ENCODE measurements at regions not wholly inside any gene's neighbourhood (a gene's known extent, or its start where the extent isn't known, plus 50 kb on each side); places are given as distances from the start of the nearest gene placed in this dataset.

DNA sequence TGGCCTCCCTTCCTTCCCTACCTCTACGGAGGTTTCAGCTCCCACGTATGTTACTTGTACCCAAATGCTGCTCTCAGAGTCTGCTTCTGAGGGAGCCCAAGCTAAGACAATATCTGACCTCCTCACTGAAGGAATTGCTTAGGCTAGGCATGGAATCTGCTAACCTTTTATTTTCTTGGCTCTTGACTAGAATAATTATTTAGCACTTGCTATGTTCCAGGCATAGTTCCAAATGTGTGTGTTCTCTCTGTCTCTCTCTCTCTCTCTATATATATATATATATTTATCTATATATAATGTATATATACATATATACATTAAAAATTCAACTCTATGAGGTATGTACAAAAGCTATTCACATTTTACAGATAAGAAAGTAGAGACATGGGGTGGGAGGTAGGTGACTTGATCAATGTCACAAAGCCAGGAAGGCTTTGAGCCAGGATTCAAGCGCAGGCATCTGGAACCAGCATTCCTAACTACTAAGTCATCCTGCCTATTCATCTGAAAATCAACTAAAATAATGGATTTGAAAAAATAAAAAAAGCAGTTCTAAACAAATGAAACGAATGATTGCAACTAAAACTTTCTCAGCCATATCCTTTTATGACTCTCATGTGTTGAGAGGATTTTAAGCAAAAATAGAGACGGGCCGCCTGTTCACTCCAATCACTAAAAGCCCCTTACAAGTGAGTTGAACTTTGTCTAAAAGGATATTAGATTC lies 189.7 kb upstream of the JAG1 start:
- DNase-seq (ENCODE audit: low spot score) = no peak

DNA sequence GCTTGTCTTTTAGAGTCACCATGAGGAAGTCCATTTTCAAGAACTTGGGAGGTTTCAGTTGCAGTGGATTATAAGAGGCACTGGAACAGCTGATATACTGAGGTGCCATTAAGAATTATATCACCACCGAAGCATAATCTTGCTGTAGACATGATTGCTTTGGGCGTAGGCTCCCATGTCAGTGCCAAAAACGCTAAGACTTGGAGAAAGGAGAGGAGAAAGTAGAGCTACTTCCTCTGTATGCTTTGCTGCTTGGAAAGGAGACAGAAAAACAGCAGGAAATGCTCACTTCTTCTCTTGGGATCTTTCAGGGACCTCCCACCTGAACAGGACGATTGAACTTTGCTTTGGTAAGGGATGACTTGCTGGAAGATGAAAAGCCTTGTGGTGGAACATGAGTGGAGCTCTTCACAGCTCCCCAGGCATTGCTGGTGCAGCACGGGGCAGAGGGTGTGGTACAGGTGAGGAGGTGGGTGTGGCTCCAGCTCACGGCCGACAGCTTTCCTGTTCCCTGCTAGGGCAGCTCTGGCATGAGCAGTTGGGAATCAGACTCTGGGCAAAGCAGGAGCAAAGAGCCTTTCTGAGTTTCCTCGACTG lies 190.4 kb upstream of the JAG1 start:
- no peak for DNase-seq (ENCODE audit: low spot score)

DNA sequence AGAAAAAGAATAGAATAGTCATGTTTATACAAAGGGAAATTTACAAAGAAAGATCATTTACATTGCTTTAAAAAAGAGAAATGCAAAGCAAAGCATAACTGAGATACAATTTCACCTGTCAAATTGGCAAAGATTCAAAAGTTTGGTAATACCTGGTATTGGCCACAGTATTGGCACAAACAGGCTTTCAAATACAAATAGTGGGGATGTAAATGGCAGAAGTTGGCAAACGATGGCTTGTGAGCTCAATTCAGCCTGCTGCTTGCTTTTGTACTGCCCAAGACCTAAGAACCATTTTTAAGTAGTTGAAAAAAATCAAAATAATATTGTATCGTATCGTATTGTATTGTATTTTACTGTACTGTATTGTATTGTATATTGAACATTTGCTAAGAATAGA lies 194.5 kb upstream of the JAG1 start:
- no peak for DNase-seq (ENCODE audit: low spot score)

DNA sequence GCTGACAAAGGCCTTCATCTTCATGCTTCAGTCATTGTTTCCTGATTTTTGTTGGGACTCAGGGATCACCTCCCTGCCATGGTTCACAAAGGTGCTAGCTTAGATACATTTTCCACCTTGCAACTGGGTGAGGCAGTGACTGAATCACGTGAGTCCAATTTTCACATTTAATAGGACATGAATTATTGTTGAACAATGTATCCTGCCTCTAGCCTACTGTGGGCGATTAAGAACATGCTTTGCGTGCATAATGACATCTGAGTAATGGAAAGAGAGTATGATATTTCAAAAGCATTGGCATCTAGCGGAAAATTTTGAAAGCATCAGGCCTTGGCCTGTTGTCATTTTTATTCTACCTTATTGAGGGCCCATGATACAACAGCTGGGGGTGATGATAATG lies 199.2 kb upstream of the JAG1 start:
- no peak for DNase-seq (ENCODE audit: low spot score)

DNA sequence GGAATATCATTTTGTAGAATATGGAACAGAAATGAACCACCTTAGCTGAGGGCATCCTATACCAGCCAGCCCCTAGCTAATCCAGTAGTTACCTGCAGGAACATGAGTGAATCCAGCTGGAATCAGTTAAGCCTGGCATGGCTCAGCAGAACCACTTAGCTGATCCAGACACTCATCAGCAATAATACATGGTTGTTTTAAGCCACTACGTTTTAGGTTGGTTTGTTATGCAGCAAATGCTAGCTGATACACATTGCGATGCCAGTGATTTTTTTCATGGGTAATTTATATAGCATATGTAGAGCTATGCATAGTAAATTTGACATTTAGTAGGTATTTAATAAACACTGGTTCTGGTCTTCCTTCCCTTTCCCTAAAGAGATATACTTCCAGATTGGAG lies 201.9 kb upstream of the JAG1 start:
- no peak for DNase-seq (ENCODE audit: low spot score)

DNA sequence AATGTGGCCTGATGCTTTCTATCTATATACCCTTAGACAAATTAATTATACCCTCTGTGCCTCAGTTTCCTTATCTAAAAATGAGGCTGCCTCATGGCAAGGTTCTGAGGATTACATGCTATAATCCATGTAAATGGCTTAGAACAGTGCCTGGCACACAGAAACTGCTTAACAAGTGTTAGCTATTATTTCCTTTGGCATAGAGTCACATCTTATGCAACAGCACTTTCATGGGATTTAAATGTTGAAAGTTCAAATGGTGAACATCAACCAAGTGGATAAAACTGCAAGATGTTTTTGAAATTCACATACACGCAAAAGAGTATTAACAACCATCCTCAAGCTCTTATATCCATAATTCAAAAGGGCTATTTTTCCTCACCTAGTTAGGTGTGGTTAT lies 202.8 kb upstream of the JAG1 start:
- no peak for DNase-seq (ENCODE audit: low spot score)

DNA sequence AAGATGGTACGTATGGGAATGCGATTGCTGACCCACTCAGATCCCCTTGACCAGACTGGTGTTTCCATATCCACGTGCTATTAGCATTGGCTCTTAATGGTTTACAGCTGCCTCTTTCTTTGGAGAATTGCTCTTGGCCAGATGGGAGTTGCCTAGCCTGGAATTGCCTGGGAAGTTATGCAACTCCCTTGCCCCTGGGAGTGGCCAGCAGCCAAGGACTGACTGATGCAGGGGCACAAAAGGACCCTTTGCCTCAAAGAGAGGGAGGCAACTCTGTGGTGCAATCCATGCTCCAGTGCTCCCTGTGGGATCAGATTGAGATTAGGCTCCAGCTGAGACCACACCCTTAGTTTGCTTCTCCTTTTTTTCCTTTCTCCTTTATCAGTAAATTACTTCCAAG lies 203.5 kb upstream of the JAG1 start:
- no peak for DNase-seq (ENCODE audit: low spot score)

DNA sequence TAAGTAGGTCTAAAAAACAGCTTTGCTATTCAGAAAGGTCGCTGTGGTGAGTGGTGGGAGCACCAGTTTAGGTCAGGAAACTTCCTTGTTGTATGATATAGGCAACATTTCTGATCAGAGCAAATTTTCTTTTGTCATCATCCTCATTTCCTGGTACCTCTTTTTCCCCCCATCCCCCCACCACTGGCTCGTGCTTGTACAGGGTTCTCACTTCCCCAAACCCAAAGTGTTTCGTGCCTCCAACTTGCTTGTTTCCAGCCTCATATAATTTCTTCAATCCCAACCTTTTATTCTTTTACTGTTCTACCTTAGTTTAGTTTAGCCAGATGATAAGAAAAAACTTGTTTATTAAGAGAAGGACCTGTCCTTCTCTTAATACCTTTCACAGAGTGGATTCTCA lies 209.4 kb upstream of the JAG1 start:
- DNase-seq (ENCODE audit: low spot score) = no peak

DNA sequence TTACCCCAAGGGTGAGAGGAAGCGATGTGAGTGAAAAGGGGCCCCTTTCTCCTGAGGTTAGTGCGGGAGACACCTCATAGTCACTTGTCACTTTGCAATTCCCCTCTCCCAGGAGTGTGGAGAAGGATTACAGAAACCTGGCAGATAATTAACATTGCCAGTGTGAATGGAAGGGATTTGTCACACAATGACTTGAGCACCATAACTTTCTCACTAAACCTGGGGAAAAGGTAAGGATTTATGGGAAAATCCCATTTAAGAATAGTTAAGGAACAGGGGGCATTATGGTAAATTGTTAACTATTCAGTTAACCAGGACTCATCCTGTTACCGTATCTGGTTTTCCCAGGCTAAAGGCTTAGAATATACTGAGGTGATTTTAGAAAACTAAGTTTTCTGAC lies 219.5 kb upstream of the JAG1 start:
- DNase-seq (ENCODE audit: low spot score) = no peak

DNA sequence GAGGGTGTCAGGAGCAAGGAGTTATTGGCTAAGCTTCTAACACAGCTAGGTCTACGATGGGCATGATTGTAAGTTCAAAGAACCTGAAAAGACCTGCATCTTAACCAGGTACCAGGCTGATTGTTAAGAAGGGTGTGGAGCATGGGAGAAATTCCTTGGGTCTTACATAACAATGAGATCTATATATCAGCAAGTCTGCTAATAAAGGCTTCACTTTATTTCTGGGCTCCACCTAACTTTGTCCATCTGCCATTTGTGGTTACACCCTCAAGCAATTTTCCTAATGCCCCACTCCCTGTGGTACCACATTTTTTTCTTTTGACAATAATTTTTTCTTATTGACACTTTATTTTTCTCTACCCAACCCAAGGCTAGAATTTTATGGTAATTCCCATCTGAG lies 223.5 kb upstream of the JAG1 start:
- no peak for DNase-seq (ENCODE audit: low spot score)

DNA sequence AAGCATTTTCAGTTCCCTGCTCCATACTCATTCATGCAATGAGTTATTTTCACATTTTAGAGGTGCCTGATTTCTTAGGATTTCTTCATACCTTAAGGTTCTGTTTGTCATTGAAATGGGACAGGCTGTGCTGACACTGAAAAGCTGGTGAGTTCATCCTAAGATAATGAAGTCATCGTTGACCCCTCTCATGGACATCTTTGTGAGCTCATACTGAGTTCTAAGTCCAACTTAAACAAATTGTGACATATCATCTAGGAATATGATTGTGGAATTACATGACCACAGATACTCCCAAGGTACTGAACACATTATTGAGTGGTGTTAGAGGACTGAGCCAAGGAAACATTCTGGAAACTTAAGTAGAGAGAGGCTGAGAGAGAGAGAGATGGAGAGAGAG lies 224.8 kb upstream of the JAG1 start:
- no peak for DNase-seq (ENCODE audit: low spot score)

DNA sequence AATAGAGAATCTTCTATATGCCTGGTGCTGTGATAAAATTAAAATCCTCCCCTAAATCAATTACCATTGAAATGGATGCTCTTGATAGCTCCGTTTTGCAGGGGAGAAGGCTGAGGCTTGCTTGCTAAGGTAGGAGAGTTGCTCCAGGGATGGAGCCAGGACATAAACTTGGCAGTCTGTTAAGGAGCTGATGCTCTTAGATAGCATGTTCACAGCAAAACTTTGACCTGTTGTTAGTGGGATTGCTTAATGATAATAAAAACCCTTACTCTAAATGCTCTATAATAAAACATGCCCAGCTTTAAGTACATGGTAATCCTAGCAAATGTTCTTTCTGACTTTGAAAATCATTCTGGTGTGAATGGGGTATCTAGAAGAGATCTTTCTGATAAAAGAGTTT lies 228.4 kb upstream of the JAG1 start:
- no peak for DNase-seq (ENCODE audit: low spot score)

DNA sequence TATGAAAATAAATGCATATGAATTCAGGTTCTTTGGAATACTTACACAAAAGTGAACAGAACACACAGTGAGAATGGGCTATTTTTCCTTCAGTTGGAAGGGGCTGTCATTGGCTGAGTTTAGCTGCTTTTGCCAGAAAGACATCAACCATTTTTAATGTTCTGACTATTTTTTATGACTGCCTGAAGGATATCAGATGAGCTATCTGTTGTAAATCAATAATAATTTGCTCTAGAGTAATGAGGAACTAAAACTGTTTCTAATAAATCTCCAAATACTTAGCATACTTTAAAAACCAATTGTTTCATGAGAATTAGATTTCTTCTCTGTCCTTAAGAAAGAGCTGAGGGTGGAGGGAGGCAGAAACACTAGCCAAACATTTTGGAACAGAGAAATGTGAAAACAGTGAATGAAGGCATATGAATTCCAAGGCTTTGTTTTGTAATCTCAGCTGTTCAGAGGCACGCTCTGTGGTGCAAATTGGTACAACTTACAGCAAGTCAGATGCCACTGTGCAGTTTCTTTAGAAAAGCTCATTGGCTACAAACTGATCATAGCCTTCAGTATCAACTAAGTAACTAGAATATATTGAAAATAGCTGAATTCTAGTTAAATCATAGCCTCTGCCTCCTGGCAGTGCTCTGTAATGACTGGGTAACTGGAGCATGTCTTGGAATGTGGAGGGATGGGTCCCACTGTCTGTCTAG lies 228.9 kb upstream of the JAG1 start:
- no peak for DNase-seq (ENCODE audit: low spot score)

DNA sequence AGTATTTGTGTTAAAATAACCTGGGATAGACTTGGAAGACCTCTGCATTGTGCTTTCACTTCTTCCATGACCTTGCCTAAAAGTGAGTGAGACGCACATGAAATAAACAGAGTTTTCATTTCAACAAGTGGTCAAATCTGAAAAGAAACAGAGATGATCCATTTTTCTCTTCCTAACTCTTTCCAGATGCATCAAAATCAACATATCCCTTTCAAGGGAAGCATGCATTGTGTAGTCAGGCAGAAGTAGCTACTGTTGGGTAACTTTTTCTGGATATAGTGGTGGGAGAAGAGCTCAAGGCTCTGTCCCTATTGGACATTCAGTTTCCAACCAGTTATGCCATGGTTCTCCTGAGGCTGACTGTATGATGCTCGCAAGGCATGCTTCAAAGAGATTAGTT lies 233.0 kb upstream of the JAG1 start:
- DNase-seq (ENCODE audit: low spot score) = no peak

DNA sequence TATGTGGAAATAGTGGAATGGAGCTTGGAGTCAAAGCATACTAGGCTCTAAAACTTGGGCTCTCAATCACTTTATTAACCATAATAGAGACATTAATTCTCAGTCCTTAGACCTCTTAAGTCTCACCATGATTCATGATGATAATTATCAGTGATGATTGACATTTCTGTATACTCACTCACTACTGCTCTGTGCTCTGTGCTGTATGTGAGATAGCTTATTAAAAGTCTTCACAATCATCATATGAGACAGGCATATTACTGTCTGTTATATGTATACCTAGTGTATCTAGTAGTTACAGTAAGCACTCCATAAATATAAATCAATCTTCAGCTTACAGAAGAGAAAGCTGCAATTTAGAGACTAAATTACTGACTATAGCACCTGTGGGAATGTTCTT lies 236.0 kb upstream of the JAG1 start:
- DNase-seq (ENCODE audit: low spot score) = no peak

DNA sequence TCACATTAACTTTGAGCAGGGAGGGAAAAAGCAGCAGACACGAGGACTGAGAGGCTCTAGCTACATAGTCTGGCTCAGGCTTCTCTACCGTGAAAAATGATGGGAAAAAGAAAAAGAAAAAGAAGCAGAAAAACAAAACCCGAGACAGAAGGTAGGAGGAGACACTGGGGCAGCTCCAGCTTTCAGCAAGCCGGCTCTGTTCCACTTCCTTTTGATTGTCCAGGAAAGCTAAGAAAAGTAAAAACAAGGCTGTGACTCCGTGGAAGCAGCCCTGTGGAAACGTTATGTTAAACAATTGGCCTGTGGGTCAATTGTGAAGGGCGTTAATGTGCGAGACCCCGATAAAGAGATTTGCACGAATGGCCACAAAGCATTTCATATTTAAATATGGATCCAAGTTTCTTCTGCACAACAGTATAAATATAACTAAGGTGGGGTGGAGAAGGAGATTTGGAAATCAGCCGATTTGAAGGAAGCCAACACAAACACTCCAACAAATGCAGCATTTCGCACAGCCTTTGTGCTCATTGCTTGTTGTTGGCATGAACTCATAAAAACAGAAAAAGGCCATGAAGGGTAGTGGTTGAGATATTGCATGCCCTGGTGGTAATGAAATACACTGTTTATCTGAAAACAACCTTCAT lies 236.9 kb upstream of the JAG1 start:
- no peak for DNase-seq (ENCODE audit: low spot score)

DNA sequence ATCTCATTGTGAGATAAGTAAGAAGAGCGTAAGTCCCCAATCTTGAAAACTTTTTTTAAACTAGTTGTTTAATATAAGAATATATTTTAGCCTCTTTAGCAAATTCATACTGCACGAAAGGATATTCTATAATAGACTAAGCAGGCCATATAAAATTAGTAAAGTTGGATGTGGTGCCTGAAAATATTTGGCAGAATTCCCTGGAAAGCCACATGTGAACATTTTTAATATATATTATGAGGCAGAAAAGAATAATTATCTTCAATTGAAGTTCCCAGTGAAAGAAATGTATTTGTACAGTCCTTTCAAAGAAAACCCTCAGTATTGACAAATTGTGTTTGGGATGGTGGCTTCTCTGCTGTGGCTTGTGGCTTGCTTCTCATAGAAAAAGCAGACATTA lies 237.5 kb upstream of the JAG1 start:
- DNase-seq (ENCODE audit: low spot score) = no peak

DNA sequence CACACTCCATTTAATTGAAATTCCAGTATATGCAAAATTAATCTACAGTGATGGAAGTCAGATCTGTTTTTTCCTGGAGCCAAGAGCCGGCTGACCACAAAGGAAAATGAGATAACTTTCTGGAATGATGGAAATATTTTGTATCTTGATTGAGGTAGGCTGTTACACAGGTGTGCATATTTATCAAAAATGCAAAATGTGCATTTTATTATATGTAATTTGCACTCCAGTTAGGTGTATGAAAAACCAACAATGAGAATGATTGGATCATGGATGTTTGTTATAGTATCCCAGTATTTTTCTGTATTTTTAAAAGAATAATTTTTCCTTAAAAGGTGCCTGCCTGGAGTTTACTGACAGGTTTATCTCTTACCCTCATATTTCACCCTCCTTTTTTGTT lies 242.0 kb upstream of the JAG1 start:
- no peak for DNase-seq (ENCODE audit: low spot score)

DNA sequence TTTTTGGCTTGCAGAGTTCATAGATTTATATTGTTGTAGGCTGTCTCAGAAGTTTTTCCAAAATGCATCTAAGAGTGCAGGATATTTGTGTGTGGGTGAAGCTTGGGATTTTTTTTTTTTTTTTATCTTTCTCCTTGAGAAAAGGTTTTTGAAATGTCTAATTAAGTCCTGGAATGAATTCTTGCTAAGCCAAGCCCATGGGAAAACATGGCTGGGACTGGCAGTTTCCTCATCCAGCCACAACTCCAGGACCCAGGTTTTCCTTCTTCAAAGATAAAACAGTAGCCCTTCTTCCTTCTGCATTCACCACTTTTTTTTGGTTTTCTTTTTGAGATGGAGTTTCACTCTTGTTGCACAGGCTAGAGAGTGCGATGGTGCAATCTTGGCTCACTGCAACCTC lies 242.5 kb upstream of the JAG1 start:
- DNase-seq (ENCODE audit: low spot score) = no peak

DNA sequence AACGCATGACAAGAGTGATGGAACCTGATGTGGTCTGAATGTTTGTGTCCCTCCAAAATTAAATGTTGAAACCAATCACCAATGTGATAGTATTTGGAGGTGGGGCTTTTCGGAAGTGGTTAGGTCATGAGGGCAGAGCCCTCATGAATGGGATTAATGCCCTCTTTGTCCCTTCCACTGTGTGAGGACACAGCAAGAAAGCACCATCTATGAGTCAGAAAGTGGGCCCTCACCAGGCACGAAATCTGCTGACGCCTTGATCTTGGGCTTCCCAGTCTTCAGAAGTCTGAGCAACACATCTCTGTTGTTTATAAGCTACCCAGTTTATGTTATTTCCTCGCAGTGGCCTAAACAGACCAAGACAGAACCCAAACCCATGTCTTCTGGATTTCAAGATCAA lies 244.0 kb upstream of the JAG1 start:
- no peak for DNase-seq (ENCODE audit: low spot score)

DNA sequence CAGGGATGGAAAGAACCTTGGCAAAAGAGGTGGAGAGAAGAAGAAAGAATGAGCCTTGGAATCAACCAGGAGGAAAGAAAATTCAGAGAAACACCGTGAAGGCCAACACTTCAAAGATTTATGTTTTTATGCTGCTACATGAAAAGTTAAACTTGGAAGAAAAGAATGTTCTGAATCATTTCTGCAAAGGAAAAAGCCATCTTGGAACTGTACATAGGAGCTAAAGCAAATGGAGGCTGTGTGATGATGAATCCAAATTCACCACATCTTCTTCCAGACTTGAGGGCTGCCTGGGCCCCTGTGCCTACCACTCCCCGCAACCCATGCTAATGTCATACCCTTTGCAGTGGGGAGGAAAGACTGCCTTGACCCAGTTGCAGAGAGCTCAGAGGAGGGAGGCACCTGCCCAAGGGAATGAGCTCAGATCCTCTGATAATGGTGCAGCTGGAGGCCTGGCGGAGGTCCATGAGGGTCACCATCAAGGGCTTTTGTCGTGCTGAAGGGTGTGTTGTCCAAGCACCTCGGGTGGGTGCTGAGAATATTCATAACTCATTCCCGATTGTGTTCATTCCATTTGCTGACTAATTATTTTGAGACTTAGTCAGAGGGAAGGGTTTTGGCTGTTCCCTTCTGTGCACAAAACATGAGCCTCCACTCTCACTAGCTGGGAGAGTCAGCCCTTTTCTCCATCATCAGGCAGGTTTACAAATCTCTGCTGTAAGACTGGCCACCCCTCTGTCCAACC lies 245.8 kb upstream of the JAG1 start:
- DNase-seq (ENCODE audit: low spot score) = no peak

DNA sequence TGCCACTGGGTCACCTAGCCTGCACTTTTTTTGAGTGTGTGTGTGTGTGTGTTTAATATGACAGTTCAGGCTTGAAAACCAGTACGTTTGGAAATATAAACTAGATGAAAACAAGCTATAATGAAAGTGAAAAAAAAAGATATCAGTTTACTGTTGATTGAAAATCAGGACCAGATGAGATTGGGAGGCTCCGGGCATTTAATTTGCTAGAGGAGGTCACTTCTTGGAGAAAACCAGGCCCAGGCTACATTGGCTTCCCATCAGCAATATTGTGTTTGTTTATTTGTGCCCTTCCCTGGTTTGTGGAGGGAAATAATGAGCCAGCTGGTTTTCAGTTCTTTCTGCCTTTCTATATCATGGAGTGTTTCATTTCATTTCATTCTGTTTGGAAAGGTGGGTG lies 246.6 kb upstream of the JAG1 start:
- DNase-seq (ENCODE audit: low spot score) = no peak

All from NAMALWA (cell line).